ENCODE measurements at regions not wholly inside any gene's neighbourhood (a gene's known extent, or its start where the extent isn't known, plus 50 kb on each side); places are given as distances from the start of the nearest gene placed in this dataset.

DNA sequence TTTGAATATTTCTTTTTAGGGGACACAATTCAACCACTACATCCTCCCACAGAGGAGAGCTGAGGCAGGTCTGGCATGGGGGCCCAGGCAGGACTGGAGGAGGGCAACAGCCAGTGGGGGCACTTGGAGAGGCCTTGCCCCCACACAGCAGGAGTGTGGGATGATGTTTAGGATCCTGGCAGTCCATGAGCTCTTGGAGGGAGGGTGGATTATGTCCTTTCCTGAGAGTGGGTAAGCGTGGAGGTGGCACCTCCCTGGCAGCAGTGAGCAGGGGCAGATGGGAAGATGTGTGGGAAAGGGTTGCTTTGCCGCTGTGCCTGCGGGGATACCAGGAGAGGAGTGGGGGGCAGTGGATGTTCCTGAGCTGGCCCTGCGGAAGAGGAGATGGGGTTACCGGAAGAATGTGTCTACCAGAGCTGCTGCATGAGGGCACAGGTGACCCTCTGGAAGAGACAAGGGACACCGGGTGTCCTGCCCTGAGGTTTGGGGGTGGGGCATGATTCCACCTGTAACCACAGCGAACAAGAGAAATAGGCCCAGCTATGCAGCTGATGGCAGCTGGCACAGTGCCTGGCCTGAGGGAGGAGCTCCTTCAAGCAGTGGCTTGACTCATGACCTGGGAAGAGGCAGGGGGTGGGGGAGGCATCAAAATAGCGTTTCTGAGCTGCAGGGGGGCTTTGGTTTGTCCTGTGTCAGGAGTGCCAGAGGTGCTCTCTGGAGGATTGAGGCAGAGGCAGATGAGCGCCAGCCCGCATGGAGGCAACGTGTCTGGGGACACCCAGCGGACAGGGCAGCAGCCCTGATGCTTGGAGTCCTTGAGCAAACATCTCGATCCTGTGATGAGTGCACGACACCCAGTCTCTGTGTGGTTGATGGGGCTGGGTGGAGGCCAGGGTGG, 123.9 kb upstream of the TMPRSS2 start:
- TF ChIP-seq, protein P1, sequence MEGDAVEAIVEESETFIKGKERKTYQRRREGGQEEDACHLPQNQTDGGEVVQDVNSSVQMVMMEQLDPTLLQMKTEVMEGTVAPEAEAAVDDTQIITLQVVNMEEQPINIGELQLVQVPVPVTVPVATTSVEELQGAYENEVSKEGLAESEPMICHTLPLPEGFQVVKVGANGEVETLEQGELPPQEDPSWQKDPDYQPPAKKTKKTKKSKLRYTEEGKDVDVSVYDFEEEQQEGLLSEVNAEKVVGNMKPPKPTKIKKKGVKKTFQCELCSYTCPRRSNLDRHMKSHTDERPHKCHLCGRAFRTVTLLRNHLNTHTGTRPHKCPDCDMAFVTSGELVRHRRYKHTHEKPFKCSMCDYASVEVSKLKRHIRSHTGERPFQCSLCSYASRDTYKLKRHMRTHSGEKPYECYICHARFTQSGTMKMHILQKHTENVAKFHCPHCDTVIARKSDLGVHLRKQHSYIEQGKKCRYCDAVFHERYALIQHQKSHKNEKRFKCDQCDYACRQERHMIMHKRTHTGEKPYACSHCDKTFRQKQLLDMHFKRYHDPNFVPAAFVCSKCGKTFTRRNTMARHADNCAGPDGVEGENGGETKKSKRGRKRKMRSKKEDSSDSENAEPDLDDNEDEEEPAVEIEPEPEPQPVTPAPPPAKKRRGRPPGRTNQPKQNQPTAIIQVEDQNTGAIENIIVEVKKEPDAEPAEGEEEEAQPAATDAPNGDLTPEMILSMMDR (IDR thresholded peaks at IDR 0.05; ENCODE audit: low read depth, low read length), result no peak
- TF ChIP-seq EZH2phosphoT487 (IDR thresholded peaks at IDR 0.05; ENCODE audit: low read depth), result no peak
